Retina (tissue), 1 donor: ENCODE measurements at regions not wholly inside any gene's neighbourhood (a gene's known extent, or its start where the extent isn't known, plus 50 kb on each side); places are given as distances from the start of the nearest gene placed in this dataset.
"Not testable (repeated sequence)": the region's sequence is repeated elsewhere in the genome, so short reads cannot be mapped to it uniquely, and the experiment has no call there.

Experiments used
- DNase-seq: peaks from one replicate; pipeline ENCODE4 v3.0.0-alpha.2; 2016

- no peak for DNase-seq
Measured at GRCh38 chr5:155625315-155625714, 611.8 kb downstream of the KIF4B start.

- DNase-seq = no peak
Measured at GRCh38 chr5:155625897-155626543, 612.5 kb downstream of the KIF4B start.

GRCh38 chr5:155626592-155626991 is 613.0 kb downstream of the KIF4B start:
- no peak for DNase-seq

GRCh38 chr5:155628346-155628745 is 614.8 kb downstream of the KIF4B start:
- no peak for DNase-seq

- no peak for DNase-seq
Measured at GRCh38 chr5:155629597-155629996, 616.0 kb downstream of the KIF4B start.

GRCh38 chr5:155631116-155631515 is 617.6 kb downstream of the KIF4B start:
- no peak for DNase-seq

- no peak for DNase-seq
Measured at GRCh38 chr5:155633338-155633957, 619.9 kb downstream of the KIF4B start.

- no peak for DNase-seq
Measured at GRCh38 chr5:155649666-155650065, 636.1 kb downstream of the KIF4B start.

GRCh38 chr5:155655569-155655968 is 642.0 kb downstream of the KIF4B start:
- no peak for DNase-seq

GRCh38 chr5:155661859-155662258 is 648.3 kb downstream of the KIF4B start:
- no peak for DNase-seq

- DNase-seq = no peak
Measured at GRCh38 chr5:155665361-155665760, 651.8 kb downstream of the KIF4B start.

- not testable (repeated sequence) for DNase-seq
Measured at GRCh38 chr5:155672001-155672400, 655.0 kb upstream of the SGCD start.

GRCh38 chr5:155676967-155677366 is 650.0 kb upstream of the SGCD start:
- DNase-seq = no peak

GRCh38 chr5:155678371-155678770 is 648.6 kb upstream of the SGCD start:
- no peak for DNase-seq

- DNase-seq = no peak
Measured at GRCh38 chr5:155679530-155679929, 647.4 kb upstream of the SGCD start.

GRCh38 chr5:155684417-155684816 is 642.5 kb upstream of the SGCD start:
- DNase-seq = no peak

- no peak for DNase-seq
Measured at GRCh38 chr5:155686131-155686530, 640.8 kb upstream of the SGCD start.

- no peak for DNase-seq
Measured at GRCh38 chr5:155689406-155689805, 637.6 kb upstream of the SGCD start.

- DNase-seq = no peak
Measured at GRCh38 chr5:155696362-155696761, 630.6 kb upstream of the SGCD start.

GRCh38 chr5:155697236-155697635 is 629.7 kb upstream of the SGCD start:
- DNase-seq = no peak

GRCh38 chr5:155699385-155699784 is 627.6 kb upstream of the SGCD start:
- no peak for DNase-seq

- no peak for DNase-seq
Measured at GRCh38 chr5:155700333-155700732, 626.6 kb upstream of the SGCD start.

GRCh38 chr5:155711882-155712281 is 615.1 kb upstream of the SGCD start:
- DNase-seq = no peak

- not testable (repeated sequence) for DNase-seq
Measured at GRCh38 chr5:155714435-155714834, 612.5 kb upstream of the SGCD start.

GRCh38 chr5:155726267-155726666 is 600.7 kb upstream of the SGCD start:
- peak; percentile 37 for DNase-seq
